GM06990 (cell line): ENCODE measurements at regions not wholly inside any gene's neighbourhood (a gene's known extent, or its start where the extent isn't known, plus 50 kb on each side); places are given as distances from the start of the nearest gene placed in this dataset.

ENCODE experiments used
- DNase-seq: peaks from one replicate; pipeline ENCODE4 v3.0.0-alpha.2; 2011; ENCODE audit not compliant: insufficient read length; ENCODE audit errors: extremely low read depth
- H3K27me3 ChIP-seq: replicated peaks from 2 replicates; pipeline ENCODE4 v1.6.0; 2011; ENCODE audit warnings: low read length; ENCODE audit not compliant: control insufficient read depth, insufficient read depth
- H3K36me3 ChIP-seq: 2 replicates; pipeline ENCODE4 v1.5.1; 2011; ENCODE audit warnings: low read length; ENCODE audit not compliant: control insufficient read depth, insufficient read depth
- H3K4me3 ChIP-seq: replicated peaks from 2 replicates; pipeline ENCODE4 v1.5.1; 2011; ENCODE audit warnings: low read depth, mild to moderate bottlenecking, control low read depth, low read length
- TF ChIP-seq, protein P1 (sequence below): IDR thresholded peaks from 2 replicates; pipeline ENCODE4 v1.5.1; 2011; ENCODE audit warnings: low read length, control low read depth, mild to moderate bottlenecking, inconsistent platforms; ENCODE audit not compliant: insufficient read depth, poor library complexity, severe bottlenecking

DNA sequence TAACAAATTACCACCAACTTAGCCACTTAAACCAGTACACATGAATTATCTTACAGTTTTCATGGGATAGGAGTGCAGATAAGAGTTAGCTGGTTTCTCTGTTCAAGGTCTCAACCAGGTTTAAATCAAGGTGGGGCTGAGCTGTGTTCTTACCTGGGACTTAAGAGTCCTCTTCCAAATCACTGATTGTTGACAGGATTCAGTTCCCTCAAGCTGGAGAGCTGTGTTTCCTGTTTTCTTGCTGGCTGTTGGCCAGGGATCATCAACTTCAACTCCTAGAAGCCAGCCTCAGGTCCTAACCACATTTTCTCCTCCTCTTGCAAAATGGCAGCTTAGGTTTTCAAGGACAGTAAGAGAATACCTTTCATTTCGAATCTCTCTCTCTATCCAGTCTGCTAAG is 123.8 kb upstream of the CHRM3 start:
- Histone ChIP-seq H3K36me3 (no peaks in the 10 kb centered on the region), H3K4me3 (no peak overlapping the region), H3K27me3 (no peaks in the 10 kb centered on the region)
- DNase-seq: no peak
- TF ChIP-seq, protein P1, sequence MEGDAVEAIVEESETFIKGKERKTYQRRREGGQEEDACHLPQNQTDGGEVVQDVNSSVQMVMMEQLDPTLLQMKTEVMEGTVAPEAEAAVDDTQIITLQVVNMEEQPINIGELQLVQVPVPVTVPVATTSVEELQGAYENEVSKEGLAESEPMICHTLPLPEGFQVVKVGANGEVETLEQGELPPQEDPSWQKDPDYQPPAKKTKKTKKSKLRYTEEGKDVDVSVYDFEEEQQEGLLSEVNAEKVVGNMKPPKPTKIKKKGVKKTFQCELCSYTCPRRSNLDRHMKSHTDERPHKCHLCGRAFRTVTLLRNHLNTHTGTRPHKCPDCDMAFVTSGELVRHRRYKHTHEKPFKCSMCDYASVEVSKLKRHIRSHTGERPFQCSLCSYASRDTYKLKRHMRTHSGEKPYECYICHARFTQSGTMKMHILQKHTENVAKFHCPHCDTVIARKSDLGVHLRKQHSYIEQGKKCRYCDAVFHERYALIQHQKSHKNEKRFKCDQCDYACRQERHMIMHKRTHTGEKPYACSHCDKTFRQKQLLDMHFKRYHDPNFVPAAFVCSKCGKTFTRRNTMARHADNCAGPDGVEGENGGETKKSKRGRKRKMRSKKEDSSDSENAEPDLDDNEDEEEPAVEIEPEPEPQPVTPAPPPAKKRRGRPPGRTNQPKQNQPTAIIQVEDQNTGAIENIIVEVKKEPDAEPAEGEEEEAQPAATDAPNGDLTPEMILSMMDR: no peak

DNA sequence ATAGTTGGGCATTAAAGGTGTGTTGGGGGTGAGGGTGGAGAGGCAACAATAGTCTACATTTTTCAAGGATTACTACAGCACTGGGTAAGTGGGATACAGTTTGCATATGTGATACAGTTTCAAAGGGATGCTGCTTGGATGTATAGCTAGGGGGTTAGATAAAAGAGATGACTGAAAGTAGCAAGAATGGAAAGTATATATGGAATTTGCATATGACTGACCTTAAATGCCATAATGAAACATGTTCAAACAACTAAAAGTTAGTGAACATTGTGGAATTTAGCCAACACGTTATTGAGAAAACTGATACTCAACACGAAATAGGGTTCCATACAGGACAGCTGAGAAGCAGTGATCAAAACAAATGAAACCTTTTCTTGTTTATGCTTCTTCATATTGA is 124.8 kb upstream of the CHRM3 start:
- TF ChIP-seq, protein P1: no peak
- Histone ChIP-seq H3K27me3 (no peaks in the 10 kb centered on the region), H3K36me3 (no peaks in the 10 kb centered on the region), H3K4me3 (no peak overlapping the region)
- DNase-seq: no peak

DNA sequence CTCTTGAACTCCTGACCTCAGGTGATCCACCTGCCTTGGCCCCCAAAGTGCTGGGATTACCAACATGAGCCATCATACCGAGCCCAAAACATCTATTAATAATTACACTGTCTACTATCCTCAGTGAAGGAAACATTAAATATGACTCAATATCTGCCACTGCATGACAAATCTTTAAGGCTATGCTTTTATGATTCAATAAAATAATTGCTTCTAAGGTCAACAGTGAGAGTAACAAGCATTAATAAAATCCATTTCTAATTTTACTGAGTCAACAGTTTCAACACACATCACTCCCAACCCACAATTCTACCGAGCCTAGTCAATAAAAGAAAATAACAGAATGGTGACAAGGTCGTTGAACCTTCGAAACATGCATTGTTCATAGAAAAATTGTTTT is 125.5 kb upstream of the CHRM3 start:
- TF ChIP-seq, protein P1: no peak
- no peaks in the 10 kb centered on the region for H3K36me3 ChIP-seq
- DNase-seq: no peak
- no peaks in the 10 kb centered on the region for H3K27me3 ChIP-seq
- H3K4me3 ChIP-seq: no peak overlapping the region

DNA sequence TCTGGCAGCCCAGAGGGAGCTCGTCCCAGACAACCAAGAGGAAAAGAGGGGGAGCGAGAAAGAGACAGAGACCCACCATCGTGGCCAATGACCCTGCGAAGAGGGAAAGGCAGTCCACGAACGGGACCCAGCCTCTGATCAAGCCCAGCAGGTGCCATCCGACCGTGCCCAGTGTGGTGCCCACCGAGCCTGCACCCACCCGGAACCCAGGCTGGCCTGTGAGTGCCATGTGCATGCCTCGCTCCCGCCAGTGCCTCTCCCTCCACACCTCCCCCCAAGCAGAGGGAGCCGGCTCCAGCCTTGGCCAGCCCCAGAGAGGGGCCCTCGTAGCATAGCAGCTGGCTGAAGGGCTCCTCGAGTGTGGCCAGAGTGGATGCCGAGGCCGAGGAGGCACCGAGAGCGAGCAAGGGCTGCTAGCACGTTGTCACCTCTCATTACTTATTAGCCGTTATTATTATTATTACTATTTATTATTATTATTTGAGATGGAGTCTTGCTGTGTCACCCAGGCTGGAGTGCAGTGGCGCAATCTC is 130.7 kb upstream of the CHRM3 start:
- DNase-seq: no peak
- Histone ChIP-seq H3K36me3 (no peaks in the 10 kb centered on the region), H3K27me3 (no peaks in the 10 kb centered on the region), H3K4me3 (no peak overlapping the region)
- TF ChIP-seq, protein P1: no peak

DNA sequence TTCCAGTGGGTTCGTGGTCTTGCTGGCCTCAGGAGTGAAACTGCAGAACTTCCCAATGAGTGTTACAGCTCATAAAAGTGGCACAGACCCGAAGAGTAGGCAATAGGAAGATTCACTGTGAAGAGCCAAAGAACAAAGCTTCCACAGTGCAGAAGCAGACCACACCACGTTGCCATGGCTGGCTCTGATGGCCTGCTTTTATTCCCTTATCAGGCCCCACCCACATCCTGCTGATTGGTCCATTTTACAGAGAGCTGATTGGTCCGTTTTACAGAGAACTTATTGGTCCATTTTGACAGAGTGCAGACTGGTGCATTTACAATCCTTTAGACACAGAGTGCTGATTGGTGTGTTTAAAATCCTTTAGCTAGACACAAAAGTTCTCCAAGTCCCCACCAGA is 131.4 kb upstream of the CHRM3 start:
- Histone ChIP-seq H3K4me3 (no peak overlapping the region), H3K36me3 (no peaks in the 10 kb centered on the region), H3K27me3 (no peaks in the 10 kb centered on the region)
- DNase-seq: no peak
- TF ChIP-seq, protein P1: no peak

DNA sequence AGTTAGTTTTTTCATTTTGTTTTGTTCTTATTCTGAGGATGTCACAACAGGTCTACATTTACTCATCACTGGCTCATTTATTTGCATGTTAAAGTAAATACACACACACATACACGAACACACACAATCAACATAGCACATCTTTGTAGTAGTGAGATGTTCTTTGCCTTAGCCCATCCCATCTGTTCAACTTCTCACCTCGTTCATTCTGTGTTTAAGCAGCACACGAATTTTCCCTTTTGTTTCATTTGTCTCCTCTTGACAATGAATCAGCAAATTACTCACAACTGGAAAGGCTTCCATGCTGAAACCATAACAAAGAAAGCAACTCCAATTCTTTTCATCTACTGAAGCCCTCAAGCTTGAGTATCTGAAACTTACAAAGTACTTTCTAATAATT is 133.3 kb upstream of the CHRM3 start:
- Histone ChIP-seq H3K27me3 (no peaks in the 10 kb centered on the region), H3K4me3 (no peak overlapping the region), H3K36me3 (no peaks in the 10 kb centered on the region)
- no peak for DNase-seq
- TF ChIP-seq, protein P1: no peak
